HG02642 (cell line): ENCODE measurements at regions not wholly inside any gene's neighbourhood (a gene's known extent, or its start where the extent isn't known, plus 50 kb on each side); places are given as distances from the start of the nearest gene placed in this dataset.
A peak's percentile ranks its signal among the peaks of the same experiment; 100 is the strongest.

ENCODE experiments used
- ATAC-seq: cut with Tn5 transposase; IDR thresholded peaks from one replicate; pipeline ENCODE4 v1.9.1; 2021; ENCODE audit warnings: mild to moderate bottlenecking; ENCODE audit not compliant: unreplicated experiment, poor library complexity

- ATAC-seq, result no peak
Measured at GRCh38 chr7:145951566-145951965, 165.0 kb upstream of the CNTNAP2 start.

GRCh38 chr7:145928937-145929336 is 187.7 kb upstream of the CNTNAP2 start:
- no peak for ATAC-seq

- no peak for ATAC-seq
Measured at GRCh38 chr7:145919712-145920111, 196.9 kb upstream of the CNTNAP2 start.

- no peak for ATAC-seq
Measured at GRCh38 chr7:145916776-145917175, 199.8 kb upstream of the CNTNAP2 start.

- no peak for ATAC-seq
Measured at GRCh38 chr7:145915679-145916078, 200.9 kb upstream of the CNTNAP2 start.

GRCh38 chr7:145909991-145910513 is 206.5 kb upstream of the CNTNAP2 start:
- peak; percentile 90 for ATAC-seq

GRCh38 chr7:145903658-145904057 is 212.9 kb upstream of the CNTNAP2 start:
- ATAC-seq, result no peak

GRCh38 chr7:145902123-145902522 is 214.5 kb upstream of the CNTNAP2 start:
- ATAC-seq, result no peak

- no peak for ATAC-seq
Measured at GRCh38 chr7:145899938-145900337, 216.7 kb upstream of the CNTNAP2 start.

GRCh38 chr7:145893925-145894535 is 222.6 kb upstream of the CNTNAP2 start:
- ATAC-seq, result no peak

- ATAC-seq, result no peak
Measured at GRCh38 chr7:145884716-145885514, 231.7 kb upstream of the CNTNAP2 start.

- ATAC-seq, result no peak
Measured at GRCh38 chr7:145876376-145876775, 240.2 kb upstream of the CNTNAP2 start.

- no peak for ATAC-seq
Measured at GRCh38 chr7:145875267-145875666, 241.3 kb upstream of the CNTNAP2 start.

- no peak for ATAC-seq
Measured at GRCh38 chr7:145868935-145869334, 247.7 kb upstream of the CNTNAP2 start.

- ATAC-seq, result no peak
Measured at GRCh38 chr7:145862212-145862611, 254.4 kb upstream of the CNTNAP2 start.

GRCh38 chr7:145860809-145861208 is 255.8 kb upstream of the CNTNAP2 start:
- no peak for ATAC-seq

- no peak for ATAC-seq
Measured at GRCh38 chr7:145850636-145851035, 266.0 kb upstream of the CNTNAP2 start.

- no peak for ATAC-seq
Measured at GRCh38 chr7:145848691-145849090, 267.9 kb upstream of the CNTNAP2 start.

GRCh38 chr7:145845345-145845744 is 271.3 kb upstream of the CNTNAP2 start:
- no peak for ATAC-seq

- no peak for ATAC-seq
Measured at GRCh38 chr7:145839814-145840213, 276.8 kb upstream of the CNTNAP2 start.

- no peak for ATAC-seq
Measured at GRCh38 chr7:145831616-145832206, 284.9 kb upstream of the CNTNAP2 start.
